Natural killer cell treated with Interleukin-12 subunit alpha and Interleukin-12 subunit beta and Interleukin-15 and Interleukin-18, amount 100 ng/mL, for 72 hours (primary cell): ENCODE measurements at regions not wholly inside any gene's neighbourhood (a gene's known extent, or its start where the extent isn't known, plus 50 kb on each side); places are given as distances from the start of the nearest gene placed in this dataset.

Experiments used
- ATAC-seq, 2 donors: fragments of 150-1000 bp; cut with Tn5 transposase in 1 of 2; sonication (Bioruptor Pico), chemical (Tn5 transposase) in 1 of 2; 2 replicates each; pipeline ENCODE4 v1.10.0; 2021
- DNase-seq: peaks from one replicate; pipeline ENCODE4 v3.0.0; 2022; ENCODE audit warnings: low spot score
- H3K27ac Mint-ChIP-seq, 2 donors: 1 replicate in 1 of 2; 2 replicates in 1 of 2; pipeline ENCODE4 v1.8.0; 2022; ENCODE audit warnings: mixed read lengths in 2 of 2, mild to moderate bottlenecking in 1 of 2, moderate library complexity in 1 of 2
- H3K27me3 Mint-ChIP-seq, 2 donors: 1 replicate in 1 of 2; 2 replicates in 1 of 2; pipeline ENCODE4 v1.8.0; 2022; ENCODE audit warnings: mixed read lengths in 2 of 2
- H3K36me3 Mint-ChIP-seq: one replicate; pipeline ENCODE4 v1.8.0; 2022; ENCODE audit warnings: mixed read lengths
- H3K4me1 Mint-ChIP-seq, 2 donors: 1 replicate in 1 of 2; 2 replicates in 1 of 2; pipeline ENCODE4 v1.8.0; 2022; ENCODE audit warnings: low read depth in 2 of 2, mixed read lengths in 2 of 2, mild to moderate bottlenecking in 1 of 2
- H3K4me3 Mint-ChIP-seq: one replicate; pipeline ENCODE4 v1.8.0; 2022; ENCODE audit warnings: mixed read lengths
- H3K9me3 Mint-ChIP-seq: 2 replicates; pipeline ENCODE4 v1.8.0; 2022; ENCODE audit warnings: mixed read lengths

GRCh38 chr10:31081937-31082840 lies 50.5 kb upstream of the ZNF438 start:
- H3K36me3 Mint-ChIP-seq, result no peaks in the 10 kb centered on the region
- no peak overlapping the region for H3K4me3 Mint-ChIP-seq
- no peaks in the 10 kb centered on the region for H3K4me1 Mint-ChIP-seq
- H3K9me3 Mint-ChIP-seq, result no peaks in the 10 kb centered on the region
- no peak overlapping the region for H3K27ac Mint-ChIP-seq
- ATAC-seq, result no peak
- DNase-seq, result no peak
- peaks cover 4 to 17% of the 10 kb centered on the region in 2 donors for H3K27me3 Mint-ChIP-seq

- H3K9me3 Mint-ChIP-seq, result no peaks in the 10 kb centered on the region
- no peak overlapping the region for H3K4me3 Mint-ChIP-seq
- DNase-seq (no peak), ATAC-seq (peak; percentile 56 to 79)
- H3K4me1 Mint-ChIP-seq, result no peaks in the 10 kb centered on the region
- H3K27me3 Mint-ChIP-seq, result peaks cover 8 to 12% of the 10 kb centered on the region in 2 donors
- no peak overlapping the region for H3K27ac Mint-ChIP-seq
- H3K36me3 Mint-ChIP-seq, result no peaks in the 10 kb centered on the region
Measured at GRCh38 chr10:31083765-31084184, 52.1 kb upstream of the ZNF438 start.

- Mint-ChIP-seq H3K4me3 (no peak overlapping the region), H3K4me1 (peaks cover 0 to 11% of the 10 kb centered on the region in 2 donors), H3K27ac (no peak overlapping the region), H3K9me3 (no peaks in the 10 kb centered on the region), H3K27me3 (peaks cover 0 to 4% of the 10 kb centered on the region in 2 donors), H3K36me3 (no peaks in the 10 kb centered on the region)
- ATAC-seq (no peak), DNase-seq (no peak)
Measured at GRCh38 chr10:31087011-31087410, 55.3 kb upstream of the ZNF438 start.

DNA sequence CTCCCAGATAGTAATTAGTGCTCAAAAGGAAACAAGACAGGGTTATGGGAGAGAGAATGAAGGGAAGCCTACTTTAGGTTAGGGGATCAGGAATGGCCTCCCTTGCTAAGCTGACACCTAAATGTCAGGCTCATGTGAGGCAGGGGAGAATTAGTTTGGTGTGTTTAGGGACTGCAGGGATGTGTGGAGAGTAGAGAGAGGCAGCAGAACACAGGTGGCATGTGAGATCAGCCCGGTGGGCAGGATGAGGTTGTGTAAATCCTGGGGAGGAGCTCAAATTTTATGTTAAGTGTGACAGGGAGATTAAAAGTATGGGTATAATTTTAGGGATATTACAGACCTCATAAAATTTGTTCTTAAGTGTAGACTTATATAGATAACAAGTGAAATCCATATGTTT lies 56.2 kb upstream of the ZNF438 start:
- no peak overlapping the region for H3K27ac Mint-ChIP-seq
- no peak overlapping the region for H3K4me3 Mint-ChIP-seq
- H3K9me3 Mint-ChIP-seq, result no peaks in the 10 kb centered on the region
- H3K4me1 Mint-ChIP-seq, result peaks cover 0 to 11% of the 10 kb centered on the region in 2 donors
- ATAC-seq, result no peak
- no peaks in the 10 kb centered on the region for H3K36me3 Mint-ChIP-seq
- peaks cover 0 to 4% of the 10 kb centered on the region in 2 donors for H3K27me3 Mint-ChIP-seq
- DNase-seq, result no peak

GRCh38 chr10:31090894-31091607 lies 59.4 kb upstream of the ZNF438 start:
- no peaks in the 10 kb centered on the region for H3K9me3 Mint-ChIP-seq

GRCh38 chr10:31095677-31096560 lies 64.3 kb upstream of the ZNF438 start:
- Mint-ChIP-seq H3K9me3 (no peaks in the 10 kb centered on the region), H3K27ac (no peak overlapping the region), H3K27me3 (peaks cover 12 to 15% of the 10 kb centered on the region in 2 donors), H3K36me3 (no peaks in the 10 kb centered on the region), H3K4me1 (peaks cover 4 to 14% of the 10 kb centered on the region in 2 donors), H3K4me3 (no peak overlapping the region)
- peak in 1 of 2 donors; percentile 32 for ATAC-seq
- DNase-seq, result no peak

More at GRCh38 chr10:31090894-31091607, 59.4 kb upstream of the ZNF438 start:
- Mint-ChIP-seq H3K4me3 (no peak overlapping the region), H3K27ac (no peak overlapping the region), H3K4me1 (peaks cover 0 to 11% of the 10 kb centered on the region in 2 donors), H3K36me3 (no peaks in the 10 kb centered on the region), H3K27me3 (peaks cover 7 to 13% of the 10 kb centered on the region in 2 donors)
- no peak for DNase-seq
- no peak for ATAC-seq

DNA sequence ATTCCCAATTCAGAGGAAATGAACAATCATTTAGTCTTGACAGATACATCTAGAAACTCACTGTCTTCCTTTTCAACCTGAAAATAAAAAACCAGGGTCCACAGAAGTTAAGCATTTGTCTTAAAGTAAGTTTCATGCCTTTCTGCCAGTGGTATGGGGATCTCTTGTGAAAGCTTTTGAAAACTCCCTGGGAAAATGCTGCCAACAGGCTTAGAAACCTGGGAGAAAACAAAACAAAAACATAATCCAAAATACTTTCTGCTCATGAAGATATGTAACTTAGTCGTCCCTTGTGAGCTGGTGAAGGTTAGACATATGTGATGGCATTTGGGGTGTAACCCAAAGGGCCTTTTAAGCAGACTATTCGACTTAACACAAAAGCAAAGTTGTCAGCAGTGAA lies 66.4 kb upstream of the ZNF438 start:
- H3K9me3 Mint-ChIP-seq, result no peaks in the 10 kb centered on the region
- H3K4me3 Mint-ChIP-seq, result no peak overlapping the region
- H3K27ac Mint-ChIP-seq, result no peak overlapping the region
- ATAC-seq (no peak), DNase-seq (no peak)
- H3K4me1 Mint-ChIP-seq, result peaks cover 9 to 18% of the 10 kb centered on the region in 2 donors
- H3K27me3 Mint-ChIP-seq, result peaks cover 11 to 15% of the 10 kb centered on the region in 2 donors
- H3K36me3 Mint-ChIP-seq, result no peaks in the 10 kb centered on the region

GRCh38 chr10:31099094-31099493 lies 67.4 kb upstream of the ZNF438 start:
- H3K9me3 Mint-ChIP-seq, result no peaks in the 10 kb centered on the region
- H3K4me3 Mint-ChIP-seq, result no peak overlapping the region
- peaks cover 5 to 15% of the 10 kb centered on the region in 2 donors for H3K27me3 Mint-ChIP-seq
- ATAC-seq (no peak), DNase-seq (no peak)
- H3K4me1 Mint-ChIP-seq, result peaks cover 9 to 18% of the 10 kb centered on the region in 2 donors
- peak overlapping the region in 1 of 2 donors; percentile 41 for H3K27ac Mint-ChIP-seq
- H3K36me3 Mint-ChIP-seq, result no peaks in the 10 kb centered on the region

DNA sequence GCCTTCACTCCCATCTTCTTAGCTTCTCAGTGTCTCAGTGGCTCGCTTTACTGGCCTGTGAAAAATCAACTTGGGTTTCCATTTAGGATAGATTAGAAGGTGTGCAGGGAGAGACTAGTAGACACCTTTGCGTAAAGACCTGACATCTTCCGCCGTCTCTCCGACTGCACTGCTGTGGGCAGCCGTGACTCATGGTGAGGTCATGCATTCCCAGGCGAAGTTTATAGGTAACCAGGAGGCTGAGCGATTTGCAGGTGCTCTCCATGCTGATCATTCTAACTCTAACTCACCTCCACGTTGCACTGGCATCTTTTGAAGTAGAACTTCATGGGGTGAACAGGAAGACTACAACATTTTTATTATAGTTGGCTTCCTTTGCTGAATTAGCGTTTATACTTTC lies 68.0 kb upstream of the ZNF438 start:
- ATAC-seq (no peak), DNase-seq (no peak)
- Mint-ChIP-seq H3K27me3 (peaks cover 5 to 12% of the 10 kb centered on the region in 2 donors), H3K4me3 (no peak overlapping the region), H3K4me1 (peaks cover 9 to 18% of the 10 kb centered on the region in 2 donors), H3K27ac (peak overlapping the region in 1 of 2 donors; percentile 41), H3K9me3 (no peaks in the 10 kb centered on the region), H3K36me3 (no peaks in the 10 kb centered on the region)

GRCh38 chr10:31100115-31100601 lies 68.5 kb upstream of the ZNF438 start:
- Mint-ChIP-seq H3K4me1 (peaks cover 9 to 18% of the 10 kb centered on the region in 2 donors), H3K27ac (peak overlapping the region in 1 of 2 donors; percentile 41), H3K9me3 (no peaks in the 10 kb centered on the region), H3K27me3 (peaks cover 5 to 12% of the 10 kb centered on the region in 2 donors), H3K4me3 (no peak overlapping the region), H3K36me3 (no peaks in the 10 kb centered on the region)
- DNase-seq (no peak), ATAC-seq (no peak)

- Mint-ChIP-seq H3K27ac (no peak overlapping the region), H3K27me3 (peaks cover 5 to 10% of the 10 kb centered on the region in 2 donors), H3K36me3 (no peaks in the 10 kb centered on the region), H3K9me3 (no peaks in the 10 kb centered on the region), H3K4me1 (peaks cover 9 to 18% of the 10 kb centered on the region in 2 donors), H3K4me3 (peak overlapping the region; percentile 34)
- ATAC-seq (no peak), DNase-seq (no peak)
Measured at GRCh38 chr10:31100662-31101061, 69.0 kb upstream of the ZNF438 start.

DNA sequence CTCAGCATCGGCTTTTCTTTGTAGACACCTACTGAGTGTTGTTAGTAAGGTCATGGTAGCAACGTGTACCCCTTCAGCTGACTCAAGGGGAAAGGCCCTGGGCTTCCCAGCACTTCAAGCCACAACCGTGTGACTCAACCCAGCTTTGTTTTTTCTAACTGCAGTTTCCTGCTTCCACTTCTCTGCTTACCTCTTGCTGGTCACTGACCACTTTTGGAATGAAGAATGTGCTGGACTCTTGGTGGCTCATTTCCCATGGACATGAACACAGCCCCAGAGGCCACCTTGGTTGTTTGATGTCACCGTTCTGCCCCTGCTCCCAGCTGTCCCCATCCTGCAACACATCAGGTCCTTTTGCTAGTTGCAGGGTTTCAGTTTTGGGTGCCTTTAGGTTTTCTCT lies 69.5 kb upstream of the ZNF438 start:
- Mint-ChIP-seq H3K27ac (peak overlapping the region in 1 of 2 donors; percentile 43), H3K4me1 (peaks cover 9 to 18% of the 10 kb centered on the region in 2 donors), H3K9me3 (no peaks in the 10 kb centered on the region), H3K4me3 (peak overlapping the region; percentile 34), H3K36me3 (no peaks in the 10 kb centered on the region), H3K27me3 (peaks cover 5% of the 10 kb centered on the region in 2 donors)
- ATAC-seq (peak; percentile 93 to 96), DNase-seq (peak; percentile 76)

DNA sequence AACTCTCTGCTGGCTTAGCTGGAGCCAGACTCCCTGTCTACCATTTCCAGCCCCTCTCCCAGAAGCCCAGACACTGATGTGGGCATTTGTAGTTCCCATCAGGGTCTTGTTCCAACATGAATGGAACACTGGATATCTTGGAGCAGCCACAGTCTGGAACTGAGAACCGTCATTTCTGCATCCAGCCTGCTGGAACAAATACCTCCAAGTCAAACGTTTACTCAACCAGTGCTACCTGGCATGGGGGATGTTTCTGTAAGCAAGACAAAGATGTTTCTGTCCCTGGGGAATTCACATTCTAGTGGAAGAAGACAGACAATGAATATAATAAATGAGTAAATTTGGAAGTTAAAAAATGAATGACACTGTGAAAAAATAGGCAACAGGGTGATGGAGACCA lies 70.8 kb upstream of the ZNF438 start:
- Mint-ChIP-seq H3K9me3 (no peaks in the 10 kb centered on the region), H3K27me3 (peaks cover 3 to 5% of the 10 kb centered on the region in 2 donors), H3K36me3 (no peaks in the 10 kb centered on the region), H3K27ac (peak overlapping the region in 1 of 2 donors; percentile 67), H3K4me1 (peaks cover 9 to 18% of the 10 kb centered on the region in 2 donors), H3K4me3 (no peak overlapping the region)
- ATAC-seq (no peak), DNase-seq (no peak)
